WTC11 (cell line): ENCODE measurements at regions not wholly inside any gene's neighbourhood (a gene's known extent, or its start where the extent isn't known, plus 50 kb on each side); places are given as distances from the start of the nearest gene placed in this dataset.

Experiments used
- CTCF ChIP-seq: fragments of 200-600 bp; IDR thresholded peaks from 2 replicates; pipeline ENCODE4 v1.8.0; 2022; ENCODE audit warnings: antibody characterized with exemption
- IRF1 ChIP-seq: sonication (generic); formaldehyde crosslinking; IDR thresholded peaks from 2 replicates; pipeline ENCODE4 v1.8.0; 2023; ENCODE audit warnings: missing genetic modification reagents
- JUN ChIP-seq: sonication (generic); formaldehyde crosslinking; IDR thresholded peaks from 2 replicates; pipeline ENCODE4 v1.8.0; 2023; ENCODE audit warnings: mild to moderate bottlenecking, missing genetic modification reagents
- SP1 ChIP-seq: sonication (generic); formaldehyde crosslinking; conservative IDR thresholded peaks from 2 replicates; pipeline ENCODE4 v1.8.1; 2022; ENCODE audit warnings: missing genetic modification reagents
- ZNF512 ChIP-seq: sonication (generic); formaldehyde crosslinking; IDR thresholded peaks from 2 replicates; pipeline ENCODE4 v1.8.1; 2022; ENCODE audit warnings: missing genetic modification reagents, borderline replicate concordance
- TF ChIP-seq, protein P1 (sequence below): sonication (generic); formaldehyde crosslinking; IDR thresholded peaks from 2 replicates; pipeline ENCODE4 v1.8.1; 2023; ENCODE audit warnings: mild to moderate bottlenecking, missing genetic modification reagents, moderate library complexity

- TF ChIP-seq CTCF: no peak
- no peak for TF ChIP-seq IRF1 (CRISPR knock-in tag)
- TF ChIP-seq, protein P1, sequence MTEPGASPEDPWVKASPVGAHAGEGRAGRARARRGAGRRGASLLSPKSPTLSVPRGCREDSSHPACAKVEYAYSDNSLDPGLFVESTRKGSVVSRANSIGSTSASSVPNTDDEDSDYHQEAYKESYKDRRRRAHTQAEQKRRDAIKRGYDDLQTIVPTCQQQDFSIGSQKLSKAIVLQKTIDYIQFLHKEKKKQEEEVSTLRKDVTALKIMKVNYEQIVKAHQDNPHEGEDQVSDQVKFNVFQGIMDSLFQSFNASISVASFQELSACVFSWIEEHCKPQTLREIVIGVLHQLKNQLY: no peak
- no peak for TF ChIP-seq JUN (CRISPR knock-in tag)
- TF ChIP-seq ZNF512 (CRISPR knock-in tag): no peak
- no peak for TF ChIP-seq SP1
These were observed 100.9 kb upstream of the ST6GALNAC5 start for GRCh38 chr1:76766381-76766780.
